Activated naive CD4-positive, alpha-beta T cell (primary cell): ENCODE measurements at regions not wholly inside any gene's neighbourhood (a gene's known extent, or its start where the extent isn't known, plus 50 kb on each side); places are given as distances from the start of the nearest gene placed in this dataset.
"Not testable (repeated sequence)": the region's sequence is repeated elsewhere in the genome, so short reads cannot be mapped to it uniquely, and the experiment has no call there.

ENCODE experiments used
- DNase-seq, 4 experiments: peaks; one replicate each; lab custom pipeline; 2025; lab: John Stamatoyannopoulos, UW

DNA sequence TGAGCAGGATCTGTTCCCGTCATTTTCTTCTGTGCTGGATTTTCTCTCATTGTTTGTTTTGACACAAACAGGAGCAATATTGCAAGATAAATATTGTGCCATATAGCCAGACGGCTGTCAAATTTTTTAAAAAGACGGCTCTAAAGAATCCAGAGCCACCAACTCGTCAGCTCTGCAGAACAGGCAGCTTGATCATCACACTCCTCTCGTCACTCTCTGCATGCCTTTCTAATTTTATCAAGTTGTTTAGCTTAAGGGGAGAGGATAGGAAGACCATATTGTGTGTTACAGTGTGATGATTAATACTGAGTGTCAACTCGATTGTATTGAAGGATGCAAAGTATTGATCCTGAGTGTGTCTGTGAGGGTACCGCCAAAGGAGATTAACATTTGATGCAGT, 562.8 kb downstream of the GALC start:
- DNase-seq, result no peak

DNA sequence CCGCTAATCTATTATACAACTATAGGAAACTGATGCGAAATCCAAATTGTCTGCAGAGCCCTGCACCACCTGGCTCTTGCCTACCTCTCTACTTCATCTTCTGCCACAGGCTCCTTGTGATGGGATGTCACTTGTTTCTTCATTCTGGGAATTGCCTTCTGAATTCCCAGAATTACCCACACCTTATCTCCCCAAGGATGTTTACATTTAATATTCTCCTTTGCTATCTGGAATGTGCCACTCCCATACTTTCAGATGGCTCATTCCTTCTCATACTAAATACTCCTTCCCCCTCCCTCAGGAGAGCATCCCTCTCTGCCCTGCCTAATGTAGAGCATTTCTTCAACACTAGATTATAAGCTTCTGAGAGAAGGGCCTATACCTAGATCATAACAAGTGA, 573.1 kb downstream of the GALC start:
- no peak for DNase-seq

DNA sequence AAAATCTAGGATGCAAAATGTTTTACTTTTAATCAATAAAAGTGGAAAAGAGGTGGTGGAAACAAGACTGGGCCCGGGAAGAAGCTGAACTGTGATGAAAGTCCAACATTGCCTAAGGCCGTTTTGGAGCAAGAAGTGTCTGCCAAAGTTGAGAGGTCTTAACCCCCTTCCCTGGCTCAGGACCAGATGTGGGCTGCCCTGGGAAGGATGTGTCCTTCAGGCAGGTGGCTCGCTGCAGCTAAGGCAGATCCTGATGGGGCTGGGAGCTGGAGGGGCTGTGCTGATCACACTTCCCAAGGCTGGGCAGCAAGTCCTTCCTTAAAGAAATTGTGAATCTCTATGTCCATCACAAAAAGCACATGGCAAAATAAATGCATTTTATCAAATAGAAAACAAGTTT, 581.6 kb downstream of the GALC start:
- DNase-seq, result no peak

DNA sequence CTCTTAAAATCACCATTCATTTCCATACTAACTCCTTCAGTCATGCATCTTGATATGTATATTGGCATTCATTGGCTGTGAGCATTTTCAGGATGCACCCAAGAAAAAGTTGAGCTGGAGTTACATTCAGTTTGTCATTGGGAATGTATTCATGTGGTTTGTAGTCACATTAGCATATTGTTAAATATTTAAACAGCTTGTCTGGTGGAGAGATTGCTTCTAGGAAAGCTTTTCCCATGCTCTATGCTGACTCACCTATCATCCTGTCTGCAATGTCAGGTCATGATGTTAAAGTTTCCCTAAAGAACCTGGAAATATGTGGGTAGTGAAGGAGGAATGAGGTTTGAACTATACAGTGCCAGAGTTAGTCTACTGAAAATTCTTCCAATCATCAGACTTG, 583.6 kb downstream of the GALC start:
- DNase-seq, result no peak

DNA sequence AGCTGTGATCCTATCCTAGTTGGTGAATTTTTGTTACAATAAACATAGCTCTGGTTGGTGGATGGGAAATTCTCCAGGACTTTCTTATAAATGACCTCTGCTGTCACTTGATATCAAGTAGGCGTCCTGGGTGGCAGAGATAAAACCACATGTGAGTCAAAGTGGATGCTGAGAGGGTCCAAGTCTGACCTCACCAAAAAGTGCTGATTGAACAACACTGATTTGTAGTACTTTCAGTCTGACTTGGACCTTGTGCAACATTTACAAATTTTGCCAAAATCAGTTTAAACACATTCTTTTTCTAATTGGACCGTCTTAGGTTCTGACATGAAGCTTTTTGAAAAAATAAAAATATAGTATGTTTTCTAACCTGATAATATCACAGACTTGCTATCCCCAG, 585.6 kb downstream of the GALC start:
- no peak for DNase-seq

DNA sequence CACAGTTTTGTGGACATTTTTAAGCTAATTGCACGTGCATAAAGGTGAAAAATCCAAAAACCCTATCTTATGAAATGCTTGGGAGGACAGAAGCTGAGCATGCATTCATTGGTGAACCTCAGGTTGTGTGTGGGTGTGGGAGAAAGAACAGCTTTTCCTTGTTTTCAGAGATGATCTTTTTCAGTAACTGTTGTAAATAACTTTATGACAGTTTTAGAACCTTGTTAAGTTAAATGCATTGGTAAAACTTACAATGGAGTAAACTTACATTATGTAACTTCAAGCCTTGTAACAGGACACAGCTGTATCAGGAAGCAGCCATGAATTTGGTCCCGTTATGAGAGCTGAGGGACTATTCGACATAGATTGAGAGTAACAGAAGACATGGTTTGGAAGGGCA, 587.4 kb downstream of the GALC start:
- no peak for DNase-seq

DNA sequence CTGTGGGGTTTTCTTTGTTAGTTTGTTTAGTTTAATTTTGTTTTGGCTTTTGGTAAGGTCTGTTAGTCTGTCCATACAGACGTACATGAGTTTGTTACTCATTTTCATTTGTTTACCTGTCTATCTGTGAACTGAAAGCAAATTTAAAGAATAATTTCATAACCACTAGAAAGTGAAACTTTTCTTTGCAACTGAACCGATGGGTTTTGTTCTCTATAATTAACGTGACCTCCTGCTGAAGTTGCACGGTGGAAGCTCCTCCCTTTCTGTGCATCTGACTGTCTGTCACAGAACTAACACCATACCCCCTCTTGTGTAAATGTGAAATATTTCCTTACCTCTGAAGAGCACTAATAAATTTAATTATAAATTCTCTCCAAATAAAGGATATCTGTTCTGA, 595.5 kb downstream of the GALC start:
- DNase-seq, result no peak

DNA sequence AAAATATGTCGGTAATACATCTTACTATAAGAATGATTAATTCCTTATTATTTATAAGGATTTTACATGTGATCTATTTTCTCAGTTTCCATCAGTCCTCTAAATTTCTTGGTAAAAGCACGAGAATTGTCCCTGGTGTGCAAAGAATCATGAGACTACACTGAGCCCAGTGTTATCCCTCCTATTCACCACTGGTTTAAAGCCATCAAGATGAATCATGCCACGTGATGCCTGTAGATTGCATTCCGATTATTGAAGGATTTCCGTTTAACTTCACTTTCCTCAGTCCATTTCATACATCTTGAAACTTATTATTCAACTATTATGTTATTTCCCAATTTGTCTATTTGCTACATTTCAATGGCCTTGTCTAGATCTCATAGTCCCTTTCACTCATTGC, 601.9 kb downstream of the GALC start:
- DNase-seq, result no peak

DNA sequence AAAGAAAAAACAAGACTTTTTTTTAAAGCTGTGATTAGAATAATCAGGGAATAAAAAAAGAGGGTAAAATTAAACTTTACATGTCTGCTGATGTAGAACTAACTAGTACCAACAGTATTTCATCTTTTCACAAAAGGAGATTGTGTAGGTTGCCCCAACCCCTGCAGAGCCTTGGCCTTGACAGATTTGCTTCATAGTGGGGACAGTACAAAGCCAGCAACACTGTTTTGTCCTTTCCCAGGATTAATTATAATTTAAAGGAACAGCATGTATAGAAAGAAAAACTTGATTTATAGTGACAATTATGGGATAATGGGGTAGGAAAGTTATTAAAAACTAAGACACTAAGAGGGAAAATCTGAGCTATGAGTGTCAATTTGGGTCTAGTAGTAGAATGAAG, 604.0 kb downstream of the GALC start:
- DNase-seq, result no peak

DNA sequence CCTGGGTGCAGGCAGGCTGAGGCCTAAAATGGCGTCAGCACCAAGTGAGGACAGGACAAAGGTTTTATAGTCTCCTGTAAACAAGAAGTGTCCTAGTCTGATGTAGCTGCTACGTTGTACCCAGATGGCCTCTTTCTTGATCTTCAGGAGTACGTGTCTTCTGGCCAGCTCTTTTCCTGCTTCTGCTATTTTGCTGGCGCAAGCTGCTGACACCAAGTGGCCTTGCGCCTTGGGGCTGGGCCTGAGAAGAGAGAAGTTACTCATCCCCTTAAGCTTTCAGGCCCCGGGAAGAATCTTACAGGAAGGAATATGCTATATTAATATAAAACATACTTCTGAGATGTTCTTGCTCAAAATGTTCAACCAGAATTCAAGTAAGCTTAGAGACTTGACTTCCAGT, 605.2 kb downstream of the GALC start:
- DNase-seq, result no peak

DNA sequence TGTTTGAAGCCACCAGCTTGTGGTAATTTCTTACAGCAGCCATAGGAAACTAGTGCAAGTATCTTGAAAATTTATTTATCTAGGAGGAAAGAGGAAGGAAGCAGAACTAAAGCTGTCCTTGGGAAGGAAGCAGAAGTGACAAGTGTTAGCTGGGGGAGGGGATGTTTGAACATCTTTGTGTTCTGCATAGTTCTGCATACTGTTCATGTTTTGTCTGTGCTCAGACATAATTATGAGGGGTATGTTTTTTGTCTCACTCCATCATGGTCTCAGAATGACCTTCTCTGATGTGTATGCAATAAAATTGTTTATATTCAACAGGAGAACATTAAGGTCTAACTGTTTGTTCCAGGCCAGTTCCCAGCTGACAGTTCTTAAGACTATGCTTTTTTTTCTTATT, 606.5 kb downstream of the GALC start:
- DNase-seq, result no peak

DNA sequence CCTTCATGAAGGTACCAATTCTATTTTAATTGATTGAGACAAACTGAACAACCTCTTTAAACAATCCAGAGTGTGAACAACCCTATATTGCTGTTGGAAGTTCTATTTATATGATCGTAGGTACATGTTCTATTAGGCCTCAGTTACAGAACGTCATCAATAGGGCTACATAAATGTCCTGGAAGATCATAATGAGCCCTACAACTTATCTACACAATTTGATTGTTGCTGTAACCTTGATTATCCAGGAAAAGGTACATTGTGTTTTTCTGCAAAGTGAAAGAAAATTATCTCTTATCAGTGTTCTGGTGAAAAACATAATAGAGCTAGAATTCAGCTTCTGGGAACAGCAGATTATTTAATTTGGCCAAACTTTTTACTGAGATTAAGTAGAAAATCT, 612.9 kb downstream of the GALC start:
- DNase-seq, result no peak

DNA sequence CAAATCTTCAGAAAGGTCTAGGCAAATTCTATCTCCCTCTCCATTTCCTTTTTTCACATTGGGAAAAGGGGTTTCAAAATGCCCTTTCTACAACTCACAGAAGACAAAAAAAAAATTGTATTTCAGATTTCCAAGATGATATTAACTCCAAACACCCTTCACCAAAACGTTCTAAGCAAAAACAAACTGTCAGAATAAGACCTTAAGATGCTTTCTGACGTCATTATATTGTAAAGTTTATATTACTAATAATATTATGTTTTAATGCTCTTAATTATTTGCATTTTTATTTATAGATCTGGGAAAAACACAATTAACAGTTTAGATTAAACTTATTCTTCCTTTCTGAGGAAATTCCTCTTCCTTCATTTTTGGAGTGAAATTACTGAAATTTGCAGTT, 624.2 kb downstream of the GALC start:
- DNase-seq, result no peak

DNA sequence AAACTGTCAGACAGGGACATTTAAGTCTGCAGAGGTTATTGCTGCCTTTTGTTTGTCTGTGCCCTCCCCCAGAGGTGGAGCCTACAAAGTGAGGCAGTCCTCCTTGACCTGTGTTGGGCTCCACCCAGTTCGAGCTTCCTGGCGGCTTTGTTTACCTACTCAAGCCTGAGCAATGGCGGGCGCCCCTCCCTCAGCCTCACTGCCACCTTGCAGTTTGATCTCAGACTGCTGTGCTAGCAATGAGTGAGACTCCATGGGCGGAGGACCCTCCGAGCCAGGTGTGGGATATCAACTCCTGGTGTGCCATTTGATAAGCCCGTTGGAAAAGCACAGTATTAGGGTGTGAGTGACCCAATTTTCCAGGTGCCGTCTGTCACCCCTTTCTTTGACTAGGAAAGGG, 632.7 kb downstream of the GALC start:
- not testable (repeated sequence) for DNase-seq

DNA sequence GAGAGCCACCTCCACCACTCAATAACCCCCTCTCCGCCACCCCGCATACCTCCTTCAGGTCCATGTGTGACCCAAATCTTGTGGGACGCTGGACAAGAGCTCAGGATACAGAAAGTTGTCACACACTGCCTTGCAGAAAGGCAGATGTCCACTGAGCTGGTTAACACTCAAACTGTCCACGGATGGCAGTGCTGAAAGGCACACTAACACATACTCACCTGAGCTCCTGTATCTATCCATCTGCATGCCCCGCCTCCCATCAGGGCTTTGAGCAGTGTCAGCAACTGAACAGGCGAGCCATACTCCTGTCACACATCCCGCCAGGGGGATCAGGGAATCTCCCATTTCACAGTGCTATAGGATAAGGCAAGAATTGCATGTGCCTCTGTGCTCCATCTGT, 642.0 kb downstream of the GALC start:
- no peak for DNase-seq

DNA sequence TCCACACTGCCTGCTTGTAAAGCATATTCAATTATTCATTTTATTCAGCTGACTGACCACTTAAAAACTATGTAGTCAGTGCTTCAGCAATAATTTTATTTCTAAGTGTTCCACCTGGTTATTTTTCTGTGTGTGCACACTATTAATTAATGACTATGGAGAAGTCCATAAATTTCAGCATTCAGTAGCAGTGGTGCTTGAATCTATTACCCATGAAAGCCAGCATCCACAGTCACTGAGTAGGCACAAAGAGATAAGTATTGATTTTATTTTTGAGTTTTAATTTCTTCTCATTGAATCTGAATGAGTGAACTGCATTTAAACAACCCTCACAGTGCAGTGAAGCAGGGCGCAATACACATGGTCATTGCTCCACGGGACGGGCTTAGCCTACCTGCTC, 643.1 kb downstream of the GALC start:
- DNase-seq, result no peak

DNA sequence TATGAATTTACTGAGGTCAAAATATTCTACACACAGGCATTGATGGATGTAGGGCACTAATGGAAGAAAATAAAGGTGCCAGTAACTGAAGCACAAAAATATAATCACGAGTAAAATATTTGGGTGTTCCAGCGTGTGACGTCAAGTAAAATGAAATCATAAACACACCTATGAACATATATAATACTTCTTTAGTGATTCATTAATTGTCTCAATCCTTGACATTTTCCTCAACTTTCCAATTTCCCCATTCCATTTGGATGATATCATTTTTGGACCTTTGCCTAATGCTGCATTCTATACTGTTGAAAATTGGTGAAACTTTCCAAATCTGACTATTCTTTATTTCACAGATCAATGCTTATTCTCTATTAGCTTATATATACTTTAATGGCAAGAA, 649.3 kb downstream of the GALC start:
- DNase-seq, result no peak

DNA sequence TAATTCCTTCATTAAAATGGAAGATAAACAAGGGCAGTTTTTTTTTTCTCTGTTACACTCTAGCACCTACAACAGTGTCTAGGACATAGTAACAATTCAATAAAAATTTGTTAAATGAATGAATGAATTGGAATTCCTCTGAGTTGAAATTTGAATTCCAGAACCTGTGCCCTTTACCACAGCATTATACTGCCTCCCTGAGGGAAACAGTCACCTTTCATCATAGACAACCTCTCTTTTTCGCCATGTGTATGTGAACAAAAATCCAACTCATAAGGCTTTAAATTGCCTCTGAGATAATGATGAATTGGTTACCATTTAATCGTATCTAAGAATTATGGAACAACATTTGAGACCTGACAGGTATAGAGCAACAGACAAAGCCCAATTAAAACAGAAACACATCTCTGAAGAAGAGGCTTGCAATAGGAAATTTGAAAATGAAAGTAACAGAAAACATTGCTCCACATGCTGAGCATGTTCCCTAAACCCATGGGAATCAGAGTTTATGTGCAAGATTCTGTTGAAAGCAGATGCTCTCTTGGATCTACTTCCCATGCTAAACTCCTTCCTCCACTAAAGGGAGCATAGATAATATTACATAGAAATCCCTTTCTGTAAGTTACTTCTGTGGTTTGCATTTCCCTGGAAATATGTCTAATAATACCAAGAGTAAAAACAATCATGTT, 657.8 kb downstream of the GALC start:
- DNase-seq, result no peak

DNA sequence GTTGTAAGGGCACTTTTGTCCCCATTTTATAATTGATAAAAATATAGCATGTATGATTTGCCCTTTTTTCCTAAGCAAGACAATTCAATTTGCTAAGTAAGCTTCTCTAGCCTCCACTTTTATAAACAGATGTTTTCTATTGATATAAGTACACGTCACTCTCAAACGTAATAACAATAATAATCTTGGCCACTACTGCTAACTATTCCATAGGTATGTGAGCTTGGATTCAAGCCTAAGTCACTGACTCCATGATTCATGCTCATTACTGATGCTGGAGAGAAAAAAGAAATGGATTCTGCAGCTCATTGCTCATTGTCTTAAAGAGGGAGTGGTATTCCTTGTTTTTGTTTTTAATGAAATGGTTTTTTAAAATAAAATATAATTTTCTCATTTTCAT, 661.0 kb downstream of the GALC start:
- DNase-seq, result no peak

DNA sequence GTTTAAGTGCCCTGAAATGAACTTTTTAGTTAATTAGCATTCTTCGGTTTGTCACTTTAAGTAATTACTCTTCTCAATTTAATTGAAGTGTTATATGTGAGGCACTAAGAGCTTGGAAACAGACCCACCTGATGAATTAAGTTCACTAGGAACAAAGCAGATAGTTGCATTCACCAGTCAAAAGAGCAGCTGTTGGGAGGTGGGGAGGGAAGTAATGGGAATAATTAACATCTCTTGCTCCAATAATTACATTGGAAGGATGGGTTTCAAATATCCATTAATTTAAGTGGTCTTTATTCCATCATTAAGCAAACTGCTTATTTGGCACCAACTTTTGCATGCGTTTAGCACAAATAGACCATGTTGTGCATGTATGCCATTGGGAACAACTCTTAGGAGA, 667.2 kb downstream of the GALC start:
- DNase-seq, result no peak

DNA sequence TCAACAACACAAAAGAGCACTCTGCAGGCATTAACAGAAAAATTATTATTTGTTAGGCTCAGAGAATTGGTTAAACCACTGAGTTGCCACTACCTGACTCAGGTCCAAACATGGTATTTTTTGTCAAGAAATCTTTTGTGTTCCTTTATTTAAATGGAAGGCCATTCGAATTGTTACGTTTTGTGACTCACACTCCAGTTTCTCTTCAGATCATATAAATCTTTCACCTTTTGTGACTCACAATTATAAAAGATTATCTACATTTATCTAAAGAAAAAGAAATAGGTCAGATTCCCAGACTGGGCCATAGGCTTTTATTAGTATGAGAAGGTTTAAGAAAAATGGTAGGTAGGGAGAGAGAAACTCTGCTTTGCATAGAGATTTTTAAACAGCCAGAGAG, 669.8 kb downstream of the GALC start:
- DNase-seq, result no peak

DNA sequence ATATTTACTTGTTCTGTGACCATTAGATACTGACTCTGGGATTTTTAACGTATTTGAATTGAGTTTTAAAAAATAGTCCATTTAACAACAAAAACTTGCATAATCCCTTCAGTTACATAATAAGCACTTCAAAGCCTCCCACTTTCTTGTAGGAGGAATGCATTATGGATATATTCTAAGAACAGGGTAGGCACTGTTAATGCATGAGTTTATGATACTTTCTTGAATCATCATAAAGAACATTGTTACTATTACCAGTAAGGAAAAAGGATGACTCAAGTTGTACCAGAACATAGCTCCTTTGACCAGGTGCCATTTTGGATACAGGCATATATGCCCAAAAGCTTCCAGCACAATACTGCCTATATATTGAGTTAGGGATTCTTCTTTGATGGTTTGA, 671.4 kb downstream of the GALC start:
- DNase-seq, result no peak

DNA sequence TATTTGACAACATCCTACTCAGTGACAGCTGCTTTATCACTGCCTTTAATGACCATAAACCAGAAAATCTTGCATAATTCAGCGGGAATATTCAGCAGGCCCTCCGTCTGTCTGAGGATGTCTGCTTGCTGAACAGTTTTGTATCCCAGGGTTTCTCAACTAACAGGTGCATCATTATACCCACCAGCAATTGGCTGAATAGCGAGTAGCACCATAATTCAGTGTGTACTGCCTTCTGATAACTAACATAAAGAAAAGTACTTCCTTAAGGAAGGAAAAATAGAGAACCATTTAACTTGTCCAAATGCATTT, 680.1 kb downstream of the GALC start:
- DNase-seq, result no peak

DNA sequence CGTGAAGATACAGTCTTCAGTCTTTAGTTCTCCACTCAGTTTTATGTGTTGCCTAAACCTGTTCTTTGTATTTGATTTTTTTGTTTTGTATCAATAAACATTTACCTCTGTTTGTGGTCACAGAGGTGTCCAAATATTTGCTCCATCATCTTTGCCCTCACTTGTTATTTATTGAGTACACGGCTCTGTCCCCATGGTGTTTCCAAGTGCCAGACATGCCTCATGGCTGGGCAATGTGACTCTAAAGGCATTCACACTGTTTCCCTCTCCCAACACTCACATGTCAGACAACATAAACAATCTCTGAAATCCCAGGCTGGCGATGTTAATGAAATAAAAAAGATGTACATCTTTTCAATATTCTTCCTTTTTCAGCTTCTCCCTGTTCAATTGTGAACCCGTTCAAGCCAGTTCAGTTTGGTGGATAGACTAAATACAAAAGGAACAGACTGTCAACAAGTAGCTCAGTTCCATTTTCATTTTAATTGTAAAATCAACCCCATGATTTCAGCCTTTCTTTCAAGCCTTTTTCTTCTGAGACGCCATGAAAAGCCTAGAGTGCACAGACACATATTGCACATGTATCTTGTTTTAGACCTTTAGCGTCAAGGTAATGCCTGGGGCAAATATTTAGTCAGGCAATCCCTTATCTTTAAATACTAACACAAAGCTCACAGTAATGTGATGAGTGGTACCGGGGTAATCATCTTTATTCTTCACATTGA, 680.7 kb downstream of the GALC start:
- no peak for DNase-seq
